ENCODE measurements at regions not wholly inside any gene's neighbourhood (a gene's known extent, or its start where the extent isn't known, plus 50 kb on each side); places are given as distances from the start of the nearest gene placed in this dataset.

DNA sequence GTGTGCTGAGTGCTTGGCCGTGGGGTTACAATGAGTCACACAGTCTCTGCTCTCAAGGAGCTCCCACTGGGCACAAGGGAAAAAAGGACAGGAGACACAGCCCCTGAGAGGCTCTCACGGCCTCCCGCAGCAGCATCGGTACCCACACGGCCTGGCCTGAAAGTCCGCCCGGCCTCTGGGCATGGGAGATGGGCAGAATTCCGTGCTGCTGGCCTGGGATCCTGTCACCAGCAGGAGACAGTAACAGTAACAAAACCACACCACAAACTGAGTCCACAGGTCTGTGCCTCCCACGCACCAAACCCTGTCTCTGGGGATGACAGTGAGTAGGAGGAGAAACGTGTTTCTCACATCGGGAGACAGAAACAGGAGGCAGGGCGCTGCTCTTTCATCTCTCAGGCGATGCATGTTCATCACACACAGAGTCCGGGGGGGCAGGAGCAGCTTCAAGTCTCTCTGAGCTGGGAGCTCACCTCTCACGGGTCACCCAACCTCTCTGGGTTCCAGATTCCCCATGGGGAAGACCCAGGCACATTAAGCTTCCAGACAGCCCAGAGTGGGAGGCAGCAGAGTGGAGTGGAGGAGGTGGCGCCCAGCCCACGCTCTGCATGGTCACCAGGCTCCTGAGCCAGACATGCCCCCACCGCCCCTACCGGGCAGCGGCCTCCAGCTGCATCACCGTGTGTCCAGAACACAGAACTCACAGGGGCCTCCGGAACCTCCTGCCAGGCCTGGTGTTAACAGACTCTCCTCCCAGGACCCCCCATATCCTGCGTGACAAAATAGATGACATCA lies 124.7 kb upstream of the VSTM2B start:
- TF ChIP-seq POLR2A (IDR thresholded peaks at IDR 0.05; ENCODE audit: low read length) (no peak), POLR2AphosphoS2 (conservative IDR thresholded peaks at IDR 0.05; ENCODE audit: low read length) (no peak), ZFP36 (IDR thresholded peaks at IDR 0.05; ENCODE audit: borderline replicate concordance, partially characterized antibody) (no peak), MAFK (IDR thresholded peaks at IDR 0.05; ENCODE audit: partially characterized antibody) (no peak), RAD21 (conservative IDR thresholded peaks at IDR 0.05 in 1 of 2, IDR thresholded peaks at IDR 0.05 in 1 of 2) (no peak), MYC (IDR thresholded peaks at IDR 0.05; ENCODE audit: borderline replicate concordance, low read length) (no peak), CBX8 (IDR thresholded peaks at IDR 0.05) (no peak), NFE2L2 (conservative IDR thresholded peaks at IDR 0.05; ENCODE audit: low read length) (no peak), JUN (IDR thresholded peaks at IDR 0.05) (no peak), JUNB (IDR thresholded peaks at IDR 0.05) (no peak), SMC3 (IDR thresholded peaks at IDR 0.05) (no peak), ESRRA (IDR thresholded peaks at IDR 0.05; ENCODE audit: borderline replicate concordance, low read length) (no peak)
- TF ChIP-seq, protein P1, sequence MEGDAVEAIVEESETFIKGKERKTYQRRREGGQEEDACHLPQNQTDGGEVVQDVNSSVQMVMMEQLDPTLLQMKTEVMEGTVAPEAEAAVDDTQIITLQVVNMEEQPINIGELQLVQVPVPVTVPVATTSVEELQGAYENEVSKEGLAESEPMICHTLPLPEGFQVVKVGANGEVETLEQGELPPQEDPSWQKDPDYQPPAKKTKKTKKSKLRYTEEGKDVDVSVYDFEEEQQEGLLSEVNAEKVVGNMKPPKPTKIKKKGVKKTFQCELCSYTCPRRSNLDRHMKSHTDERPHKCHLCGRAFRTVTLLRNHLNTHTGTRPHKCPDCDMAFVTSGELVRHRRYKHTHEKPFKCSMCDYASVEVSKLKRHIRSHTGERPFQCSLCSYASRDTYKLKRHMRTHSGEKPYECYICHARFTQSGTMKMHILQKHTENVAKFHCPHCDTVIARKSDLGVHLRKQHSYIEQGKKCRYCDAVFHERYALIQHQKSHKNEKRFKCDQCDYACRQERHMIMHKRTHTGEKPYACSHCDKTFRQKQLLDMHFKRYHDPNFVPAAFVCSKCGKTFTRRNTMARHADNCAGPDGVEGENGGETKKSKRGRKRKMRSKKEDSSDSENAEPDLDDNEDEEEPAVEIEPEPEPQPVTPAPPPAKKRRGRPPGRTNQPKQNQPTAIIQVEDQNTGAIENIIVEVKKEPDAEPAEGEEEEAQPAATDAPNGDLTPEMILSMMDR (IDR thresholded peaks at IDR 0.05): no peak
- TF ChIP-seq, protein P2, sequence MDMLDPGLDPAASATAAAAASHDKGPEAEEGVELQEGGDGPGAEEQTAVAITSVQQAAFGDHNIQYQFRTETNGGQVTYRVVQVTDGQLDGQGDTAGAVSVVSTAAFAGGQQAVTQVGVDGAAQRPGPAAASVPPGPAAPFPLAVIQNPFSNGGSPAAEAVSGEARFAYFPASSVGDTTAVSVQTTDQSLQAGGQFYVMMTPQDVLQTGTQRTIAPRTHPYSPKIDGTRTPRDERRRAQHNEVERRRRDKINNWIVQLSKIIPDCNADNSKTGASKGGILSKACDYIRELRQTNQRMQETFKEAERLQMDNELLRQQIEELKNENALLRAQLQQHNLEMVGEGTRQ (IDR thresholded peaks at IDR 0.05): no peak

All from A549 (cell line).